ENCODE measurements at regions not wholly inside any gene's neighbourhood (a gene's known extent, or its start where the extent isn't known, plus 50 kb on each side); places are given as distances from the start of the nearest gene placed in this dataset.

DNA sequence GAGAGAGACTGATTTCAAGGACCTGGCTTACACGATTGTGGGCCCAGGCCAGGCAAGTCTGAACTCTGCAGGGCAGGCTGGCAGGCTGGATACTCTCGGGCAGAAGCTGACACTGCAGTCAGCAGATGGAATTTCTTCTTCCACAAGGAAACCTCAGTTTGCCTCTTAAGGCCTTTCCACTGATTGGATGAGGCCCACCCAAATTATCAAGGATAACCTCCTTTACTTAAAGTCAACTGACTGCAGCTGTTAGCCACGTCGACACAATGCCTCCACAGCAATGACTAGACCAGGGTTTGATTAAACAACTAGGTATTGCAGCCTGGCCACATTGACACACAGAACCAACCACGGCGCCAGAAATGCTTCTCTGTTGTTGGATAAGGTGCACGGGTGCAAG is 130.5 kb downstream of the PSMG1 start:
- DNase-seq: no peak

DNA sequence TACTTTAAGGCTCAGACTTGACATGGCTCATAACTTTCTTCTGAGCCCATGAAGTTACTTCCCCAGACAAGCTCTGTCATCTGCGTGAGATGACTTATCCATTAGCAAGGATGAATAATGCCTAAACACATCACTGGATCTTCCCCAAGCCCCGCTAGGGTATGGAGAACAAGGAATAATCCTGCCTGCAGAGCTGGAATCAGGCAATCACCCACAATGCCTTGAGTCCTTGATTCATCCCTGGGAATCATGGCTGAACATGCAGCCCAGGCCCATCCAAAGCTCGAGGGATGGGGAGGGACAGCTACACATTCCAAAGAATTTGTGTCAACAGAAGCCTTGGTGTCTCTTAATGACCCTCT is 131.7 kb downstream of the PSMG1 start:
- no peak for DNase-seq

DNA sequence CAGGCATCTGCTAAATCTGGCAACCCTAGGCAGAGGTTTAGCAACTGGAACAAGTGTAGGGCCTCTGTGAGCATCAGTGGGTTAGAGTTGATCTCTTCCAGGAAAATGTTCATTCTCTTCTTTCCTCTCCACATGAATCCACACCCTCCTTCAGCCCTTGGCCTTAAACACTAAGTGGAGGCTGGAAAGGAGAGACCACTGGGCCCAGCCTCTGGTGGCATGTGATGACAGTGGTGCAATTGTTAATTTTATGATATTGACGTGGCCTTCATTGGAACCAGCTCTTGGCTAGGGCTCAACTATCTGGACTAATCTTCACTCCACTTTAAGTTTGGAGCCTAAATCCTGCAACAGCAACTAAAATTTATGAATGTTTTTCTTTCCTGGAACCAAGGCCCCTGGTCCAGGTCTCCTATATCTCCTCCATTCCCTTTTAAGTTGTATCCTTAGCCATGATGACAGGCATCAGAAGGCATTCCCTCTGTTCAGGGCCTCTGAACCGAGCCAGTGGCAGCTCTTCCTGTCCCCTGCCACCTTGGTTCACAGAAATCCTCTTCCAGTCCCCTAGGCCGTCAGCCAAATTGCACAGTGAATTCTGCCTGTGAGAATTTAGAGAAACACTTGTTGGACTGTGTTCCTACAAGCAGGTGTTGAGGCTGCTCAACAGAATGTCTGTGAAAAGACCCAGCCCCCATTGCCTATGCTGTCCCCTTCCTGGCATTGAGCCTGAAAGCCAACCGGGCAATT is 132.2 kb downstream of the PSMG1 start:
- DNase-seq: no peak

DNA sequence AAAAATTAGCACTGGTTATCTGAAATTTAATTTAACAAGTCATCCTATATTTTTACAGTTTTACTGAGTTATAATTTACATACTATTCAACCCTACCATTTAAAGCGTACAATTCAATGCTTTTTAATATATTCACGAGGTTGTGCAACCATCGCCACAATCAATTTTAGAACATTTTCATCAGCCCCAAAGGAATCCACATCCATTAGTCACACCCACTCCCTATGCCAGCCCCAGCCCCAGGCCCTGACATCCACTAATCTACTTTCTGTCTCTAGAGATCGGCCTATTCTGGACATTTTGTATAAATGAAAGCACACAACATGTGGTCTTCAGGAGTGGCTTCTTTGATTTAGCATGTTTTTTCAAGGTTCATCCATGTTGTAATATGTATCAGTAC is 134.7 kb downstream of the PSMG1 start:
- no peak for DNase-seq

DNA sequence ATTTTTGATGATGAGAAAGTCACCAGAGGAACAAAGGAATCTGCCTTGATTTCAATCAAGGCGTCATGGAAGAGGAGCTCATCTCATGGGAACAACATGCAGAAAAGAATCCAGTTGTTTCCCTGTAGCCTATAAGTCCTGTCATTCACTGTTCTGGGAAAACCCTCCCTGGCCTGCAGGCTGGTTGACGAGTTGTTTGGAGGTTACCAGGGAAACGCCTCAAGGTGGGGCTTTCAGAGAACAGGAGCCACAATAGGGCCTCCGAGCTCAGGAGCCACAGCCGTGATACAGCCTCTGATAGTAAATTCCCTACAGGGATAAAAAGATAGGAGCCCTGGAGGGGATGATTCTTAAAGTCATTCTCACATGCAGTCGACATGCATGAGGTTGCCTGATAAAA is 135.2 kb downstream of the PSMG1 start:
- DNase-seq: no peak

DNA sequence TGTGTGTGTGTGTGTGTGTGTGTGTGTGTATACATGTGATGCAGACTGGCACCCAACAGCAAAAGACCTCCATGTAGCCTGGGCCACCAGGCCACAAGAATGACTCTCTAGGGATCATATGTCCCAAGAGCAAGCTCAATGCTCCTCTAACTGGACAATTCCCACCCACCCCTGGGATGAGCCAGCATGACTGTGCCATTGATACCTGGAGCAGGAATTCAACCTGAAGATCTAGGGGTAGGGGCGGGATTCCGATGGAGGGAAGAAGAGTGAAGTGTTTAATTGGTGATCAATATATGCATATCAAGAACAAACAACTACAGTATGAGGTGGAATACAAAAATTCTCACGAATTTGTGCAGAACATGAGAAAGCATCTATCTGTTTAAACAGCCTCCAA is 136.2 kb downstream of the PSMG1 start:
- no peak for DNase-seq

DNA sequence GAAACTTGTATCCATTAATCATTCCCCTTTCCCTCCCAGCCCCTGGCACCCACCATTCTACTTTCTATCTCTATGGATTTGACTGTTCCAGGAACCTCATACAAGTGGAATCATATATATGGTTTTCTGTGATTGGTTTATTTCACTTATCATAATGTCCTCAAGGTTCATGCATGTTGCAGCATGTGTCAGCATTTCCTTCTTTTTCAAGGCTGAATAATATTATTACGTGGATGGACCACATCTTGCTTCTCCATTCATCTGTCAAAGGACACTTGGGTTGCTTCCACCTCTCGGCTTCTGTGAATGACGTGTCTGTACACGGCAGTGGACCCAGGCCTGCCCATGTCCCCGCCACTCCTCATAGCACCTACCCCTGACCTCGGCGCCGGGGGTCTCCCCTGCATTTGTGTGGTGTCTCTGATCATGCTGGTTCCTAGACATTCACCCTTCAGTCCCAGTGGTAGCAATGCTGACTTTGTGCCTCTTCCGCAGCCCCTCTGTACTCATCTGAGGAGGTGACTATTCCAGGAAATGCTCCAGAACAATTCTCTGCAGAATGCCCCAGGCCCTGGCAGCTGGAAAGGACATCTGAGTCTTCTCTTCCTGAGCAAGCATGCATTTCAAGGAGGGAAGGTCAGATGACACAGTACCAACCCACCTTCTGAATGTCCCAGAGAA is 136.9 kb downstream of the PSMG1 start:
- DNase-seq: no peak

DNA sequence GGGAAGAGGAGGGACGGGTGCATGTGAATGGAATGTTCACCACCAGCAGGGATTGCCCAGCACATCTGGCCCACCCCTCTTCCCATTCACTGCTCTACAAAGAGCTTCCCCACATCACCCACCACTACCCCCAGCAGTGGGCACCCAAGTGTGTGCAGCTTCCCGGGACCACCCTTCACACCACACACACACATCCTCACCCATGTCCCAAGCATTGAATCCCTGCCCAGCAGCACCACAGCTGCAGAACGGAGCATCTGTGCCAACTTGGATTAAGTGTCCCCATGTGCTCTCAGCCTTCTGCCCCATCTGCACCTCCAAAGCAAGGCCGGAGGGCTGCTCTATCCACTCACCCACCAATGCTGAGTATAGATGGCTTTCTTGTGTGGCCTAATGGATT is 141.4 kb downstream of the PSMG1 start:
- DNase-seq: no peak

DNA sequence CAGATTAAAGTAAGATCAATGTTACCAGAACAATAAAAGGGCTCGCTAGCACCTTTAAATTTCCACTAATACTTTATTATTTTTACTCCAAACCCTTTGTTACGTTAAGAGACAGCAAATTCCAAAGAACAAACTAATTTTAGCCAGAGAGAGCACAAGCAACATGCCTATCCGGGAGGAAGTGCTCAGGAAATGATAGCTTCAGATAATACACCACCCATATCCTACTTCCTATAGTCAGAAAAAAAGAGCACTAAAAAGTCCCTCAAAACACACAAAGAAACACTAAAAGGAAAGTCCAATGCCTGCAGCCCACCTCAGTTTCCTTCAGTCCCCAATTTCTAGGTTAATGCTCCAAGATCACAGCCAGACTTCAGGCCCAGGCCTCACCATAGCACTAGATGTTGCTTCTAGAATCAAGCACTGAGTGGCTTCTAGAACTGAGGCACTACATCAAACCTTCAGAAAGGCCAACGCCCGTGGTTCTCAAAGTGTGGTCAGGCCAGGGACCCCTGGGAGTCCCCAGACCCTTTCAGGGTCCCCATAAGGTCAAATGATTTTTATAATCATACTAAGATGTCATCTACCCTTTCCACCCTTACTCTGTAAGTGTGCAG is 142.6 kb downstream of the PSMG1 start:
- no peak for DNase-seq

DNA sequence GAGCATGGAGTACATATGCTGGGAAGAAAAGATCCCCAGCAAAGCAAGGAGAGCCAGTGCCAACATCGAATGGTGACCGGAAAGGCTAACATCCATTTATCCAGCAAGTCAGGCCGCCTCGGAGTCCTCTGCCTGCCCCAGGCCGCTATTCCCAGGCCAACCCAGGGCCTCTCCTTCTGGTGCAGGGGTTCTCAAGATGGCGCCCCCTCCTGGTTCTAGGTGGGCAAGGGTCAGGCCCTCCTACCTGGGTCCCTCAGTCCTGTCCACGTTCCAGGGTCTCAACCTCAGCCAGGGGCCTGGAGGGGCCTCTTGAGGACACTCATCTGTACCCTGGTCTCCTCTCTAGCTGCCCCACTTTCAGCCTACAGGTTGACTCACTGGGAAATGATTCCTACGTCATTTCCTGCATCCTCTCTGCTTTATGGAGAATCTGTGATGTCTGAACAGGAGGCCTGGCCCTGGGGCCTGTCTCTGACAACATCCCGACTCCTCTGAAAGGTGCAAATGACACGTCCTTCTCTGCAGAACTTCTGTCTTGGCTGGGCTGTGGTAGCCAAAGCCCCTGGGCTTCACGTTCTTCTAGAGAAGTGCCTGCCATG is 145.3 kb downstream of the PSMG1 start:
- DNase-seq: no peak

DNA sequence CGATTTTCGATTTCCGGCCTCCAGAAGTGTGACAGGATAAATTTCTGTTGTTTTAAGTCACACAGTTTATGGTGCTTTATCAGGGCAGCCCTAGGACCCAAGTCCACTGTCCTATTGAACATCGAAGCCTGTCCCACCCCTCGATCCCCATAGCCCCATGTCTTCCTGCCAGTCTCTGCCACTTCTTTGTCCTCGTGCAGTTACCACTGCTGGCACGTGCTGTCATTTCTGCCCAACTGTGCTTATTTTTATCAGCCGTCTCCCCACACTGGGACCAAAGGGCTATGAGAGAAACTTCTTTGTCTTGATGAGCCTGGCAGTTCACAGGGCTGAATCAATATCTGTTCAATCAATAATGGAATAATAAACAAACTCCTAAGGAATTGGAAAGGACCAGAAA is 146.7 kb downstream of the PSMG1 start:
- no peak for DNase-seq

DNA sequence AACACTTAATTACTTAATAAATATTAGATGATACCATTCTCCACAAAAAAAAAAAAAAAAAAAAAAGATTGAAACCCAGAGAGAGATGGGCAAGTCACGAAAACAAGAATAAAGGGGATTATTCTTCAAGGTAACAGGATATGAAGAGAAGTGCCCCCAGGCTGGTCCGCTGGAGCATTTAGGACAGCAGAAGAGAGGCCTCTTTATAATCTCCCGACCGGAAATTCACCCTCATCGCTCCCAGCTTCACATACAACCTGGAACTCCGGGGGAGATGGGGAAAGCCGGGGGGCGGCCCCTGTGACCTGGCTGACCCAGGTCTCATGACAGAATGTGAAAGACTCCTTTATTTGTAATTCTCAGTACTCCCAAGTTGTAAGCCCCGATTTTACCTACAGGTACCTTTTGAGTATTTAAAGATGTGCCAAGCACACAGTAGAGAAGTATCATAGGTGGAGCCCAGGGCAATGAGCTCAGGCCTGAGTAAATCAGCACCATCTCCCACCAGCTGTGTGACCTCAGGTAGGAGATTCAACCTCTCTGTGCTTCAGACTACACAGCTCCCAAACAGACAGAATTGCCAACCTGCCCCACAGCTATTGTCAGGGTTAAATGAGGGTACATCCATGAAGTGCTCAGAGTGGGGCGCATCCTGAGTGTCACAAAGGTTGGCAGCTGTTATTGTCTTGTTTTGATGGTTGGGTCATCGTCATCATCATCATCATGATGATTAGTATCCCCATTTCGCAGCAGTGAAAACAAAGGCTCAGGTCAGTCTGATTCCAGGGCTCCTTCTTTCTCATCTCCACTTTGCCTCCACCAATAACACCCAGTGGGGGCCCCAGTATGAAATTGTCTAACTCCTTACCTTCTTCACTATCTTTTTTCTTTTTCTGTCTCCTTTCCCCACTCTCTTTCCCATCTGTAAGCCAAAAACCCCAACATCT is 148.4 kb downstream of the PSMG1 start:
- DNase-seq: no peak

DNA sequence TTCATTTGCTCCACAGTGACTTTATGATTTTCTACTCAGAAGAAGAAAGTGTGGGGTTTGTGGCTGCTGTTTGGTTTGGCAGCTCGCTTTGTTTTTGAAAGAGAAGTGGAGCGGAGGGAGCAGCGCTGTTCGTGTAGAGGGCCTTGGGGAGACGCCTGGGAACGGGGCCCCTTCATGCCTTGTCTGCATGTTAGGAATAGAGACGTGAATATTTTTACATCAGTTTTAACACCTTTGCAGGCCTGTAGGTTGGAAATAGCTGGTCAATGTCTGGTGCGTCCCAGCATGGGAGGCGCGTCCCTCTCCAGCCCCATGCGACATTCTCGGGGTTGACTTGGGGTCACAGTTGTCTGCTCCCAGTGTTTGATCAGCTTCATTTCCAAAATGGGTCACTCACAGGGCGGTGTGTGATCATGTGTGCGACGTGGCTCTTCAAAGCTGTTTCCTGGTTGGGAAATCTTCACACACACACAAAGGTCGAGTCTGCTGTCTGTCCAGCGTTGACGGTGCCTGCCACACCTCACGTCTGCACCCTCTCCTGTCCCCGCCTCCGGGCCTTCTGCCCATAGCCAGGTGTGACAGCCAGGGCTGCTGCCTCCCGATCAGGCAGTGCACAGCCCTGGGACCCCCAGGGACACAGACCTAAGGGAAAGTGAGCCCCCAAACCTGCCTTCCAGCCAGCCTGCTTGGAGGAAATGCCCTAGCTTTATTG is 149.2 kb downstream of the PSMG1 start:
- no peak for DNase-seq

DNA sequence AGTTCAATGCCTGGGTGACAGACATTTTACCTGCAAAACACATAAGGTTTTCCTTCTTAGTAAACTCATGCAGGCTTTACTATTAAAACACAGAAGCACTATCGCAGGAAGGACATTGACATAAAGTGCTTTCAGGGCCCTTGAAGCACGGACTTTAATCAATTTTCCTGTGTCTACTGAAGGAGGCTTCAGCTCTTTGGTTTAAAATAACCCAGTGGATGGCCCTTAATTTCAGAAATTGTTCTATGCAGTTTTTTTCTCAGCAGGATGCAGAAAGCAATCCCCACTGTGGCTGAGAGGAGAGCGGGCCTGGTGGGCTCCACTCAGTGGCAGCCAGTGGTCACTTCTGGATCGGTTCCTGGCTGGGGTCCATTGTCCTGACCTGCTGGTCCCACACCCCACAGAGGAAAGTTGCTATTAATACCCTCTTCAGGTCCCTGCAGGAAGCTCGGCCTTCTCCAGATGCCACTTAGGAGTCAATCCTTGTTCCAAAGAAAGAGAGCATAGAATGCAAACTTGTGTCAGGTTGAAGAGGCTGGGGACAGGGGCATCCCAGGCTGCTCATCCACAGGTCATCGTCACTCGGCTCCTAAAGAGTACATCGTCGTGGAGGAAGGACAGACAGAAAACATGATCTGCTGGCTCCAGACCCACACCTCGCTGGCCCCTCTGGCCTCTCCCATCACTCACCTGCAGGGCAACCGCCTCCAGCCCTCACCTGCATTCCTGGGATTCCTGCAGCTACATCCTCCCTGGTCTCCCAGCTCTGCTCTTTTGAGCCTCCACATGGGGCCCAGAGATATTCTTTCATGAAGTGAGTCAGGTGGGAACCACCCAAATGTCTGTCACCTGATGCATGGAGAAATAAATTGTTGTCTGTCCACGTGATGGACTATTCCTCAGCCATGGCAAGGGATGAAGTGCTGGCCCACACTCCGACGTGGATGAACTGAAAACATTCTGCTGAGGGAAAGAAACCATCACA is 153.1 kb downstream of the PSMG1 start:
- no peak for DNase-seq

DNA sequence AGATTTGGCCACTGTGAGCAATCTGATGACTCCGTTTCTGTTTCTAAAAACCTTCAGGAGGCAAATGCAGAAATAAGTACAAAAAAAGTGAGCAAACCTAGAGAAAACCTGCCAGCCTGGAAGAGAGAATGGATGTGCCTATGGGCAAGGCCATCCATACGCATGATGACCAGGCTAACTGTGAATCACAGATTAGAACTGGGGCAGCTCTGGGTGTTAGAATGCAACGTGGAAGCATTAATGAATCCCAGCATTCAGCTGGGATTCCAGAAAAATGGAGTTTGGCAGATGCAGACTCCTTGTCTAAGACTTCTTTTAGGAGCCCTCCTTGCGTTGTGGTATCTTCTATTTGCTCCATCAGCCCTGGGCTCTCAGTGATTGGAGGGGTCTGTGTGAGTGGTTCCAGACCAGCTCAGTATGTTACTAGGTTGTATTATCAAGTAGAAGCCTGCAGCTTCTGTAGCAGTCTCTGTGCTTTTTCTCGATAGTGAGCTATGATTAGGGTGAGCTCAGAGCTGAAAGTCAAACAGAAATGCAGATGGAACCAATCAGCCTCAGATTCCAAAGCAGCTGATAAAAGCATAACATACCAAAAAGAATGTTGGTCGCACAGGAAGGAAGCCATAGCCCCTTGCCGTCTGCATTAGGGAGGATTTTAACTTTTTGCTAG is 154.0 kb downstream of the PSMG1 start:
- no peak for DNase-seq

DNA sequence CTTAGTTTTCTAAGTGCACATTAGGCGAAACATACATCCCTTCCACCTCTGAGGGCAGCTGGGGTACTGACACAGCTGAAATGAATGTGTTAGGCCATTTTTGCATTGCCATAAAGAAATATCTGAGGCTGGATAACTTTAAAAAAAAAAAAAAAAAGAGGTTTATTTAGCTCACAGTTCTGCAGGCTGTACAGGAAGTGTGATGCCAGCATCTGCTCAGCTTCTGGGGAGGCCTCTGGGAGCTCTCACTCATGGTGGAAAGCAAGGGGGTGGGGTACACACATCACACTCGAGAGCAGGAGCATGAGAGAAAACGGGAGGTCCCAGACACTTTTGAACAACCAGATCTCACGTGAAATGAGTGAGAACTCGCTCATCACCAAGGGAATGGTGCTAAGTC is 158.1 kb downstream of the PSMG1 start:
- no peak for DNase-seq

DNA sequence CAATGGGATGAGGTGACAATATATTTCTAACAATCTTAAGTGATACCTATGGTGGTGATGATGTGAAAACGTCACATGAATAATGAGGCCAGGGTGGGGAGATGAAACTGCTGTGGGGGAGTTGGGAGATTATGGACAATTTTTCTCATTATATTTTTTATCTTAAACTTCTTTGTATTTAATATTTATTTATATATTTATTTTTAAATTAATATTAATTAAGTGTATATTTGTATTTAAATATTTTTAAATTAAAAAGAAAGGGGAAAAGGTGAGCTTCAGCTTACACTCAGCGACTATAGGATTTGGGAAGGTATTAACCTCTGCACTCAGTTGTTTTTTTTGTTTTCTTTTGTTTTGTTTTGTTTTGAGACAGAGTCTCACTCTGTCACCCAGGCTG is 158.7 kb downstream of the PSMG1 start:
- no peak for DNase-seq

DNA sequence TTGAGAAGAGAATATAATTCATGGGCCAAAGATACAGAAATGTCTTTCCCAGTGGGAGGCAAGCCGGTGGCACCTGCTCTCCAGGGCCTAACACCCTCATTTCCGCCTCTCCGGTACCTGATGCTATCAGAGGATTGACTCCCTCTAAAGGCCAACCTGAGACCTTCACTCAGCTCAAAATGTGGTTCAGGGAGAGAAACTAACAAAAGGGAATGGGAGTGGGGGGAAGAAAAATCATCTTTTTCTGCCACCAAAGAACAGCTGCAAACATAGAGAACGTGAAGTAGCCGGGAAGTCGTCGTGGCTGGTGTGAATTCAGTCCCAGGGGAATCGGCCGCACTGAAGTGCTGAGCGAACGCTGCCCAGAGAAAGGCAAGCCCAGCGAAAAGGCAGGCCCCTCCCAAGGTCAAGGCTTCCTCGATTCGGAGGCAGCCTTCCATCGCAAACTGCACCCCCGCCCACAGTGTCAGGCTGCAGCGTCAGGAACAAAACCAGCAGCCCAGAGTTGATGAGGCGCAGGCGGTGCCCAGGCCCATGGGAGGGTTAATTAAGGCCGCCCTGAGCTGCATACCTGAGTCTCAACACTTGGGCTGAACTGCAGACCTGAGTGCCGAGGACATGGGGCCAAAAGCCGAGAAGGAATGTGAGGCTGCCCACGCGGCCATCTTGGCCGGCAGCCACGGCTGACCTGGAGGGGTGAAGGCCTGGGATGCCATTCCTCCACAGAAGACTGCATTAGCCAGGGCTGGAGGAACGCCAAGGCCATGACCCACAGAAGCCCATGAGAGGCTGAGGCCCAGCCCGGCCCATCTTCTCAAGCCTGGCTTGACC is 160.2 kb downstream of the PSMG1 start:
- DNase-seq: no peak

DNA sequence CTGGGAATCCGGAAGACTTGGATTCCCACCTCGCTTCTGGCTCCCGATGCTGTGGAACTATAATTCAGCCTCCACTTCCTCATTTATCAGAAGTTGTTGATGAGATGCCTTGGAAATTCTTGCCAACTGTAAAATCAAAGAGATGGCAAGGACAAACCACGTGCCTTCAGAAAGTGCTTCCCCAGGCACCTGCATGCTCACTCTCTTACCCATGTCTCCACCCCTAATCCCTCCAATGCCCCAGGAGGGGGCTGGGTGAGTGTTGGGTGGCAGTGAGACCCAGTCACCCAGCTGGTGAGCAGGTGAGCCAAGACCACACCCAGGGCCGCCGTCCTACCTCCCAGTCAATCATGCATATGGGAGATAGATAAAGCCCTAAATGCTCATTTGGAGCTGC is 160.8 kb downstream of the PSMG1 start:
- no peak for DNase-seq

All from activated CD4-positive, CD25-positive, alpha-beta regulatory T cell treated with anti-CD3 and anti-CD28 coated beads, Interleukin-2, amount 50 U/mL, for 72 hours (primary cell).